ENCODE measurements at regions not wholly inside any gene's neighbourhood (a gene's known extent, or its start where the extent isn't known, plus 50 kb on each side); places are given as distances from the start of the nearest gene placed in this dataset.
A peak's percentile ranks its signal among the peaks of the same experiment; 100 is the strongest.

- TF ChIP-seq CTCF (IDR thresholded peaks at IDR 0.05; ENCODE audit: control insufficient read depth, extremely low read depth, insufficient read depth): no peak
- peak; percentile 15 for DNase-seq (ENCODE audit: low read depth)
- no peak overlapping the region for H3K4me3 ChIP-seq (ENCODE audit: low read depth, low read length)
These were observed 112.5 kb upstream of the MED13L start for GRCh38 chr12:116389990-116390389.

- no peak overlapping the region for H3K4me3 ChIP-seq (ENCODE audit: low read depth, low read length)
- peak; percentile 22 for DNase-seq (ENCODE audit: low read depth)
- no peak for TF ChIP-seq CTCF (IDR thresholded peaks at IDR 0.05; ENCODE audit: control insufficient read depth, extremely low read depth, insufficient read depth)
These were observed 113.2 kb upstream of the MED13L start for GRCh38 chr12:116390401-116391335.

- no peak overlapping the region for H3K4me3 ChIP-seq (ENCODE audit: low read depth, low read length)
- TF ChIP-seq CTCF (IDR thresholded peaks at IDR 0.05; ENCODE audit: control insufficient read depth, extremely low read depth, insufficient read depth): no peak
- no peak for DNase-seq (ENCODE audit: low read depth)
These were observed 114.0 kb upstream of the MED13L start for GRCh38 chr12:116391501-116391900.

GRCh38 chr12:116392061-116392460 is 114.6 kb upstream of the MED13L start:
- no peak for TF ChIP-seq CTCF (IDR thresholded peaks at IDR 0.05; ENCODE audit: control insufficient read depth, extremely low read depth, insufficient read depth)
- no peak overlapping the region for H3K4me3 ChIP-seq (ENCODE audit: low read depth, low read length)
- no peak for DNase-seq (ENCODE audit: low read depth)

- DNase-seq (ENCODE audit: low read depth): no peak
- no peak for TF ChIP-seq CTCF (IDR thresholded peaks at IDR 0.05; ENCODE audit: control insufficient read depth, extremely low read depth, insufficient read depth)
- H3K4me3 ChIP-seq (ENCODE audit: low read depth, low read length): no peak overlapping the region
These were observed 115.8 kb upstream of the MED13L start for GRCh38 chr12:116393255-116393654.

GRCh38 chr12:116393859-116394650 is 116.6 kb upstream of the MED13L start:
- no peak for TF ChIP-seq CTCF (IDR thresholded peaks at IDR 0.05; ENCODE audit: control insufficient read depth, extremely low read depth, insufficient read depth)
- no peak for DNase-seq (ENCODE audit: low read depth)
- H3K4me3 ChIP-seq (ENCODE audit: low read depth, low read length): no peak overlapping the region

Measured in LNCaP clone FGC (cell line).